H1 (cell line): ENCODE measurements at regions not wholly inside any gene's neighbourhood (a gene's known extent, or its start where the extent isn't known, plus 50 kb on each side); places are given as distances from the start of the nearest gene placed in this dataset.

ENCODE experiments used
- CTCF ChIA-PET: fragments of 300-600 bp; sonication (Branson Sonifier 250); formaldehyde crosslinking; loops from one replicate; lab custom pipeline; 2021; ENCODE audit not compliant: partially characterized antibody; lab: Charles Lee
- POLR2A ChIA-PET: fragments of 300-600 bp; sonication (Branson Sonifier 250); formaldehyde crosslinking; loops from one replicate; lab custom pipeline; 2021; ENCODE audit warnings: inconsistent platforms; ENCODE audit not compliant: partially characterized antibody; lab: Charles Lee
- DNase-seq, 2 experiments: peaks; one replicate each; pipeline versions ENCODE4 v3.0.0 to v3.0.0-alpha.2; 2010 to 2022; ENCODE audit warnings: low spot score in 2 of 2, low read depth in 1 of 2, mixed read lengths in 1 of 2
- FAIRE-seq: peaks from 2 replicates; lab custom pipeline; 2011; peaks lifted over from hg19 to GRCh38; lab: Jason Lieb, UNC
- H2AFZ ChIP-seq: 2 replicates; pipeline ENCODE4 v1.8.1; 2012; ENCODE audit warnings: low read length, inconsistent platforms
- H2AK5ac ChIP-seq: 2 replicates; pipeline ENCODE4 v1.6.1; 2013; ENCODE audit warnings: low read depth, low read length
- H2BK120ac ChIP-seq: replicated peaks from 2 replicates; pipeline ENCODE3; 2013; ENCODE audit warnings: low read depth, low read length, inconsistent platforms
- H2BK12ac ChIP-seq: 2 replicates; pipeline ENCODE4 v1.6.1; 2013; ENCODE audit warnings: low read depth, low read length
- H2BK15ac ChIP-seq: 2 replicates; pipeline ENCODE4 v1.6.1; 2013; ENCODE audit warnings: low read length
- H2BK20ac ChIP-seq: 2 replicates; pipeline ENCODE4 v1.6.1; 2013; ENCODE audit warnings: low read length
- H2BK5ac ChIP-seq: 2 replicates; pipeline ENCODE4 v1.6.1; 2013; ENCODE audit warnings: low read depth, low read length
- H3K14ac ChIP-seq: 2 replicates; pipeline ENCODE4 v1.6.1; 2013; ENCODE audit warnings: inconsistent platforms; ENCODE audit not compliant: insufficient read length
- H3K18ac ChIP-seq: 2 replicates; pipeline ENCODE4 v1.6.1; 2013; ENCODE audit warnings: low read length; ENCODE audit errors: extremely low read depth
- H3K23ac ChIP-seq: 2 replicates; pipeline ENCODE4 v1.6.1; 2013; ENCODE audit warnings: inconsistent platforms; ENCODE audit not compliant: insufficient read length
- H3K23me2 ChIP-seq: 2 replicates; pipeline ENCODE4 v1.6.1; 2013; ENCODE audit warnings: low read depth, low read length
- H3K27ac ChIP-seq: 2 replicates; pipeline ENCODE4 v1.6.1; 2011; ENCODE audit warnings: low read depth, low read length, inconsistent platforms
- H3K27me3 ChIP-seq, 4 experiments: replicated peaks in 1 of 4; 1 replicate in 1 of 4; 2 replicates in 3 of 4; pipeline versions ENCODE4 v1.6.1 to v1.8.1; 2011 to 2013; ENCODE audit warnings: low read length in 3 of 4, mild to moderate bottlenecking in 3 of 4, inconsistent platforms in 2 of 4, mixed read lengths in 2 of 4, moderate library complexity in 1 of 4; ENCODE audit not compliant: control insufficient read depth in 3 of 4, insufficient read depth in 3 of 4; ENCODE audit errors: extremely low read depth in 1 of 4
- H3K36me3 ChIP-seq, 4 experiments: 2 replicates each; pipeline versions ENCODE4 v1.6.1 to v1.8.1; 2011 to 2013; ENCODE audit warnings: mild to moderate bottlenecking in 4 of 4, low read length in 3 of 4, moderate library complexity in 2 of 4, control low read depth in 1 of 4, inconsistent platforms in 1 of 4; ENCODE audit not compliant: insufficient read depth in 4 of 4, control insufficient read depth in 2 of 4
- H3K4ac ChIP-seq: replicated peaks from 2 replicates; pipeline ENCODE3; 2013; ENCODE audit warnings: low read length, low read depth, mixed read lengths, inconsistent platforms; ENCODE audit not compliant: insufficient read length
- H3K4me1 ChIP-seq, 4 experiments: replicated peaks in 1 of 4; 1 replicate in 1 of 4; 2 replicates in 3 of 4; pipeline versions ENCODE4 v1.6.1 to v1.8.1; 2011 to 2013; ENCODE audit warnings: low read length in 3 of 4, inconsistent platforms in 2 of 4, mixed read lengths in 1 of 4; ENCODE audit not compliant: insufficient read depth in 4 of 4, control insufficient read depth in 3 of 4
- H3K4me2 ChIP-seq, 2 experiments: 2 replicates each; pipeline versions ENCODE4 v1.6.1 to v1.8.1; 2011 to 2013; ENCODE audit warnings: low read depth in 2 of 2, low read length in 2 of 2, control low read depth in 1 of 2, inconsistent platforms in 1 of 2, mild to moderate bottlenecking in 1 of 2; ENCODE audit not compliant: insufficient read depth in 1 of 2
- H3K4me3 ChIP-seq, 4 experiments: fragments of 200-600, 300-600 bp in 1 of 4; sonication (generic), shearing (Covaris generic), sonication (Bioruptor Twin) in 1 of 4; 2 replicates each; pipeline versions ENCODE4 v1.5.1 to v1.8.1; 2011 to 2016; ENCODE audit warnings: low read length in 4 of 4, low read depth in 3 of 4, control low read depth in 2 of 4, inconsistent platforms in 2 of 4, mild to moderate bottlenecking in 2 of 4, mixed read lengths in 1 of 4, moderate library complexity in 1 of 4; ENCODE audit not compliant: insufficient read depth in 2 of 4; ENCODE audit errors: extremely low read depth in 1 of 4
- H3K56ac ChIP-seq: replicated peaks from 2 replicates; pipeline ENCODE3; 2013; ENCODE audit warnings: low read depth, mild to moderate bottlenecking, mixed read lengths, low read length, inconsistent platforms; ENCODE audit not compliant: insufficient read length
- H3K79me1 ChIP-seq: 2 replicates; pipeline ENCODE4 v1.6.1; 2013; ENCODE audit warnings: low read depth, low read length, control low read depth
- H3K79me2 ChIP-seq, 2 experiments: 2 replicates each; pipeline versions ENCODE4 v1.6.1 to v1.8.1; 2012 to 2013; ENCODE audit warnings: low read length in 2 of 2, mild to moderate bottlenecking in 2 of 2, inconsistent platforms in 1 of 2; ENCODE audit not compliant: insufficient read depth in 2 of 2, control insufficient read depth in 1 of 2
- H3K9ac ChIP-seq, 4 experiments: replicated peaks in 1 of 4; 1 replicate in 1 of 4; 2 replicates in 3 of 4; pipeline versions ENCODE4 v1.6.1 to v1.8.1; 2011 to 2013; ENCODE audit warnings: low read depth in 3 of 4, low read length in 3 of 4, control low read depth in 2 of 4, mild to moderate bottlenecking in 2 of 4, moderate library complexity in 2 of 4, inconsistent platforms in 1 of 4; ENCODE audit errors: extremely low read depth in 1 of 4
- H3K9me3 ChIP-seq, 2 experiments: 2 replicates each; pipeline versions ENCODE4 v1.6.1 to v1.8.1; 2012 to 2013; ENCODE audit warnings: mild to moderate bottlenecking in 2 of 2, moderate library complexity in 2 of 2, control low read depth in 1 of 2, inconsistent platforms in 1 of 2, low read depth in 1 of 2, low read length in 1 of 2, mixed read lengths in 1 of 2; ENCODE audit not compliant: insufficient read depth in 2 of 2
- H4K20me1 ChIP-seq, 2 experiments: replicated peaks in 1 of 2; 2 replicates each; pipeline versions ENCODE3 to v1.8.1; 2011 to 2013; ENCODE audit warnings: inconsistent platforms in 2 of 2, low read length in 2 of 2, mild to moderate bottlenecking in 1 of 2; ENCODE audit not compliant: insufficient read depth in 2 of 2, control insufficient read depth in 1 of 2
- H4K5ac ChIP-seq: 2 replicates; pipeline ENCODE4 v1.6.1; 2013; ENCODE audit warnings: low read length, low read depth, mixed read lengths, inconsistent platforms; ENCODE audit not compliant: insufficient read length
- H4K8ac ChIP-seq: 2 replicates; pipeline ENCODE4 v1.8.0; 2013; ENCODE audit warnings: mild to moderate bottlenecking, moderate library complexity, low read length, inconsistent platforms; ENCODE audit not compliant: insufficient read depth; ENCODE audit errors: extremely low read depth
- H4K91ac ChIP-seq: replicated peaks from 2 replicates; pipeline ENCODE3; 2013; ENCODE audit warnings: low read length, mixed read lengths, inconsistent platforms; ENCODE audit not compliant: insufficient read length
- EP300 ChIP-seq, 2 experiments: IDR thresholded peaks; 1 replicate in 1 of 2; 2 replicates in 1 of 2; pipeline ENCODE4 v1.6.1; 2011 to 2012; ENCODE audit warnings: low read depth in 2 of 2, low read length in 2 of 2, mild to moderate bottlenecking in 2 of 2, borderline replicate concordance in 1 of 2, inconsistent platforms in 1 of 2, moderate library complexity in 1 of 2
- FOSL1 ChIP-seq: IDR thresholded peaks from 2 replicates; pipeline ENCODE4 v1.6.1; 2011; ENCODE audit warnings: mild to moderate bottlenecking, low read depth, low read length, moderate library complexity; ENCODE audit not compliant: insufficient read depth
- HDAC2 ChIP-seq, 2 experiments: fragments of 300-600 bp in 1 of 2; sonication (generic) in 1 of 2; IDR thresholded peaks; 2 replicates each; pipeline ENCODE4 v1.6.1; 2011 to 2012; ENCODE audit warnings: low read depth in 2 of 2, low read length in 2 of 2, mild to moderate bottlenecking in 2 of 2, moderate library complexity in 2 of 2, borderline replicate concordance in 1 of 2, inconsistent platforms in 1 of 2
- HDAC6 ChIP-seq: IDR thresholded peaks from one replicate; pipeline ENCODE4 v1.7.1; 2012; ENCODE audit warnings: low read depth, mild to moderate bottlenecking, inconsistent platforms, low read length, moderate library complexity
- JUN ChIP-seq: IDR thresholded peaks from 2 replicates; pipeline ENCODE4 v1.6.1; 2011; ENCODE audit warnings: low read depth, mild to moderate bottlenecking, improper control_type of control experiment, low read length
- JUND ChIP-seq: IDR thresholded peaks from 2 replicates; pipeline ENCODE4 v1.6.1; 2011; ENCODE audit warnings: mild to moderate bottlenecking, improper control_type of control experiment, low read length
- KDM5A ChIP-seq: fragments of 200-600 bp; IDR thresholded peaks from 2 replicates; pipeline ENCODE4 v1.7.1; 2012; ENCODE audit warnings: mild to moderate bottlenecking, low read length, inconsistent platforms, mixed read lengths
- PHF8 ChIP-seq: fragments of 200-600 bp; sonication (generic); conservative IDR thresholded peaks from 2 replicates; pipeline ENCODE4 v1.7.1; 2012; ENCODE audit warnings: low read depth, mild to moderate bottlenecking, inconsistent platforms, low read length, moderate library complexity
- RFX5 ChIP-seq: IDR thresholded peaks from 2 replicates; pipeline ENCODE4 v1.6.1; 2011; ENCODE audit warnings: low read depth, low read length, improper control_type of control experiment, borderline replicate concordance
- SP2 ChIP-seq: IDR thresholded peaks from 2 replicates; pipeline ENCODE4 v1.6.1; 2012; ENCODE audit warnings: mild to moderate bottlenecking, low read length, inconsistent platforms
- SRF ChIP-seq: IDR thresholded peaks from 2 replicates; pipeline ENCODE4 v1.6.1; 2011; ENCODE audit warnings: mild to moderate bottlenecking, low read depth, low read length, moderate library complexity
- TEAD4 ChIP-seq: IDR thresholded peaks from 2 replicates; pipeline ENCODE4 v1.6.1; 2012; ENCODE audit warnings: low read depth, low read length, inconsistent platforms, mixed read lengths
- WGBS, 2 experiments: shearing (Covaris generic) in 1 of 2; methylation state at CpG; one replicate each; pipeline versions ENCODE4 v1.1.6 to v1.1.7; 2013 to 2015; ENCODE audit warnings: low lambda C conversion rate in 2 of 2, mixed read lengths in 2 of 2, inconsistent platforms in 1 of 2, low coverage in 1 of 2, missing lambda C conversion rate in 1 of 2; ENCODE audit not compliant: insufficient replicate concordance in 2 of 2, insufficient coverage in 1 of 2, insufficient read length in 1 of 2; ENCODE audit errors: extremely low coverage in 1 of 2, missing lambda C conversion rate in 1 of 2; 5-methylcytosine and 5-hydroxymethylcytosine counted together

DNA sequence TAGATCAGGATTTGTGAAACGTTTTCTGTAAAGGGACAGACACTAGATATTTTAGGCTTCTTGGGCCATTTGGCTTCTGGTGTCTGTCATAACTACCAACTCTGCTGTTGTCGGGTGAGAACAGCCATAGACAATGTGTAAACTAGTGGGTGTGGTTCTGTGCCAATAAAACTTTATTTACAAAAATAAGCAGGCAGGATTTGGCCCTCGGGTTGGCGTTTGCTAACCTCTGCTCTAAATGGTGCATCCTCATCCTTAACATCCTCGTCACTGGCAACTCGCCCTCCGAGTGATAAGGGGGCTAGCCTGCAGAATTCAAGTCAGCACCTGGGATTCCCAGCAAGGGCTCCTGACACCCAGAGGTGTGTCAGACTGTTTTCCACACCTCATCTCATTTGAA, 105.8 kb upstream of the MSX1 start:
- Histone ChIP-seq H4K5ac (no peak overlapping the region), H3K18ac (no peak overlapping the region), H3K23ac (no peak overlapping the region), H3K79me2 (no peaks in the 10 kb centered on the region), H3K79me1 (no peaks in the 10 kb centered on the region), H3K4me2 (no peak overlapping the region), H3K36me3 (no peaks in the 10 kb centered on the region), H3K9ac (no peak overlapping the region), H2AK5ac (no peak overlapping the region), H2BK120ac (no peak overlapping the region), H2AFZ (no peak overlapping the region), H3K27ac (no peak overlapping the region; the same call in 1 of the 2 replicates), H3K4me3 (no peak overlapping the region), H2BK15ac (no peak overlapping the region), H4K8ac (no peak overlapping the region), H3K27me3 (peaks cover 0 to 4% (median 0%) of the 10 kb centered on the region in 4 experiments; a peak in 1 of 7 replicates), H3K14ac (no peak overlapping the region), H2BK5ac (no peak overlapping the region), H3K56ac (no peak overlapping the region), H2BK12ac (no peak overlapping the region), H3K9me3 (no peaks in the 10 kb centered on the region), H2BK20ac (no peak overlapping the region), H3K4me1 (peaks cover 0 to 5% (median 0%) of the 10 kb centered on the region in 4 experiments; a peak in 2 of 7 replicates), H4K91ac (no peak overlapping the region), H3K4ac (no peak overlapping the region), H3K23me2 (no peaks in the 10 kb centered on the region), H4K20me1 (no peaks in the 10 kb centered on the region)
- 81% methylated on average over 7 of the region's 7 CpGs; no CpG with 5 or more reads in 1 of the 2 experiments for WGBS, 2 experiments
- TF ChIP-seq HDAC2 (IDR thresholded peaks at IDR 0.05; ENCODE audit: borderline replicate concordance in 1 of 2, low read depth in 2 of 2, low read length in 2 of 2) = no peak
- TF ChIP-seq JUN = no peak
- TF ChIP-seq HDAC6 = no peak
- TF ChIP-seq SP2 = no peak
- TF ChIP-seq SRF = no peak
- TF ChIP-seq KDM5A = no peak
- no peak for TF ChIP-seq EP300 (IDR thresholded peaks at IDR 0.05; ENCODE audit: borderline replicate concordance in 1 of 2, low read depth in 2 of 2, low read length in 2 of 2)
- TF ChIP-seq TEAD4 = no peak
- no peak for TF ChIP-seq FOSL1
- TF ChIP-seq RFX5 = no peak
- no peak for TF ChIP-seq PHF8
- TF ChIP-seq JUND = no peak
- FAIRE-seq (no peak), DNase-seq (no peak)
- POLR2A ChIA-PET = interaction anchor here (0.7 kb wide), 1 partner anchor 10 kb away, joined by 3 read pairs; no protein-coding TSS in a partner anchor
- CTCF ChIA-PET = interaction anchor here (1.7 to 3.8 kb wide), 3 partner anchors 7 to 74 kb away, joined by 3 to 25 read pairs (median 10); no protein-coding TSS in a partner anchor
